ENCODE measurements at regions not wholly inside any gene's neighbourhood (a gene's known extent, or its start where the extent isn't known, plus 50 kb on each side); places are given as distances from the start of the nearest gene placed in this dataset.

- no peak overlapping the region for H3K27ac ChIP-seq
- TF ChIP-seq ZFX (IDR thresholded peaks at IDR 0.05; ENCODE audit: borderline replicate concordance) (no peak), CTCF (IDR thresholded peaks at IDR 0.05) (no peak)
Observed at GRCh38 chr17:77737442-77738265, 220.8 kb upstream of the TNRC6C start.

- TF ChIP-seq CTCF (IDR thresholded peaks at IDR 0.05) (no peak), ZFX (IDR thresholded peaks at IDR 0.05; ENCODE audit: borderline replicate concordance) (no peak)
- H3K27ac ChIP-seq, result no peak overlapping the region
Observed at GRCh38 chr17:77738751-77739531, 219.6 kb upstream of the TNRC6C start.

- H3K27ac ChIP-seq, result no peak overlapping the region
- TF ChIP-seq CTCF (IDR thresholded peaks at IDR 0.05) (no peak), ZFX (IDR thresholded peaks at IDR 0.05; ENCODE audit: borderline replicate concordance) (no peak)
Observed at GRCh38 chr17:77740481-77740880, 218.0 kb upstream of the TNRC6C start.

GRCh38 chr17:77741109-77741508, 217.4 kb upstream of the TNRC6C start:
- TF ChIP-seq ZFX (IDR thresholded peaks at IDR 0.05; ENCODE audit: borderline replicate concordance) (no peak), CTCF (IDR thresholded peaks at IDR 0.05) (peak; percentile 55)

GRCh38 chr17:77742579-77742978, 215.9 kb upstream of the TNRC6C start:
- TF ChIP-seq ZFX (IDR thresholded peaks at IDR 0.05; ENCODE audit: borderline replicate concordance) (no peak), CTCF (IDR thresholded peaks at IDR 0.05) (no peak)
- no peak overlapping the region for H3K27ac ChIP-seq

More at GRCh38 chr17:77741109-77741508, 217.4 kb upstream of the TNRC6C start:
- no peak overlapping the region for H3K27ac ChIP-seq

GRCh38 chr17:77744066-77744988, 214.2 kb upstream of the TNRC6C start:
- H3K27ac ChIP-seq, result no peak overlapping the region
- no peak for TF ChIP-seq CTCF (IDR thresholded peaks at IDR 0.05)
- no peak for TF ChIP-seq ZFX (IDR thresholded peaks at IDR 0.05; ENCODE audit: borderline replicate concordance)

Data from 22Rv1 (cell line).